ENCODE measurements at regions not wholly inside any gene's neighbourhood (a gene's known extent, or its start where the extent isn't known, plus 50 kb on each side); places are given as distances from the start of the nearest gene placed in this dataset.
"Not testable (repeated sequence)": the region's sequence is repeated elsewhere in the genome, so short reads cannot be mapped to it uniquely, and the experiment has no call there.

- peaks cover 10 to 12% of the 10 kb centered on the region in 2 donors for H3K9me3 Mint-ChIP-seq
- no peak for ATAC-seq (replicated peaks)
- H3K27me3 Mint-ChIP-seq, result no peaks in the 10 kb centered on the region
- no peaks in the 10 kb centered on the region for H3K4me1 Mint-ChIP-seq (ENCODE audit: low read depth in 2 of 2)
- H3K36me3 Mint-ChIP-seq (ENCODE audit: insufficient read depth), result no peaks in the 10 kb centered on the region
- no peak overlapping the region for H3K27ac Mint-ChIP-seq
- no peak for DNase-seq
- H3K4me3 Mint-ChIP-seq, result no peak overlapping the region
Observed at GRCh38 chr3:20668411-20668810, 482.4 kb upstream of the SGO1 start.

- Mint-ChIP-seq H3K9me3 (peaks cover 9 to 12% of the 10 kb centered on the region in 2 donors), H3K36me3 (ENCODE audit: insufficient read depth) (no peaks in the 10 kb centered on the region), H3K27ac (no peak overlapping the region), H3K4me3 (no peak overlapping the region), H3K4me1 (ENCODE audit: low read depth in 2 of 2) (no peaks in the 10 kb centered on the region), H3K27me3 (no peaks in the 10 kb centered on the region)
- DNase-seq (no peak), ATAC-seq (replicated peaks) (no peak)
Observed at GRCh38 chr3:20666091-20666490, 480.1 kb upstream of the SGO1 start.

- no peaks in the 10 kb centered on the region for H3K27me3 Mint-ChIP-seq
- H3K9me3 Mint-ChIP-seq, result peaks cover 9 to 20% of the 10 kb centered on the region in 2 donors
- no peak overlapping the region for H3K27ac Mint-ChIP-seq
- no peak overlapping the region for H3K4me3 Mint-ChIP-seq
- no peak for ATAC-seq (replicated peaks)
- H3K4me1 Mint-ChIP-seq (ENCODE audit: low read depth in 2 of 2), result no peaks in the 10 kb centered on the region
- no peaks in the 10 kb centered on the region for H3K36me3 Mint-ChIP-seq (ENCODE audit: insufficient read depth)
- no peak for DNase-seq
Observed at GRCh38 chr3:20658491-20658890, 472.5 kb upstream of the SGO1 start.

- no peaks in the 10 kb centered on the region for H3K36me3 Mint-ChIP-seq (ENCODE audit: insufficient read depth)
- H3K9me3 Mint-ChIP-seq, result peaks cover 7 to 28% of the 10 kb centered on the region in 2 donors
- ATAC-seq (replicated peaks) (no peak), DNase-seq (no peak)
- H3K4me3 Mint-ChIP-seq, result no peak overlapping the region
- H3K4me1 Mint-ChIP-seq (ENCODE audit: low read depth in 2 of 2), result no peaks in the 10 kb centered on the region
- H3K27ac Mint-ChIP-seq, result no peak overlapping the region
- no peaks in the 10 kb centered on the region for H3K27me3 Mint-ChIP-seq
Observed at GRCh38 chr3:20657560-20657959, 471.6 kb upstream of the SGO1 start.

GRCh38 chr3:20652231-20652986 is 466.4 kb upstream of the SGO1 start:
- H3K9me3 Mint-ChIP-seq, result peaks cover 12 to 21% of the 10 kb centered on the region in 2 donors
- no peak overlapping the region for H3K27ac Mint-ChIP-seq

GRCh38 chr3:20648921-20649381 is 462.9 kb upstream of the SGO1 start:
- Mint-ChIP-seq H3K4me3 (no peak overlapping the region), H3K9me3 (peaks cover 11 to 26% of the 10 kb centered on the region in 2 donors), H3K4me1 (ENCODE audit: low read depth in 2 of 2) (no peaks in the 10 kb centered on the region), H3K36me3 (ENCODE audit: insufficient read depth) (no peaks in the 10 kb centered on the region), H3K27me3 (no peaks in the 10 kb centered on the region), H3K27ac (no peak overlapping the region)
- DNase-seq (no peak), ATAC-seq (replicated peaks) (no peak)

More at GRCh38 chr3:20652231-20652986, 466.4 kb upstream of the SGO1 start:
- no peaks in the 10 kb centered on the region for H3K27me3 Mint-ChIP-seq
- no peaks in the 10 kb centered on the region for H3K4me1 Mint-ChIP-seq (ENCODE audit: low read depth in 2 of 2)
- no peak overlapping the region for H3K4me3 Mint-ChIP-seq
- no peaks in the 10 kb centered on the region for H3K36me3 Mint-ChIP-seq (ENCODE audit: insufficient read depth)
- DNase-seq (no peak), ATAC-seq (replicated peaks) (no peak)

- Mint-ChIP-seq H3K9me3 (peaks cover 11 to 24% of the 10 kb centered on the region in 2 donors), H3K36me3 (ENCODE audit: insufficient read depth) (no peaks in the 10 kb centered on the region), H3K4me1 (ENCODE audit: low read depth in 2 of 2) (no peaks in the 10 kb centered on the region), H3K27me3 (no peaks in the 10 kb centered on the region), H3K4me3 (no peak overlapping the region), H3K27ac (no peak overlapping the region)
- ATAC-seq (replicated peaks) (no peak), DNase-seq (no peak)
Observed at GRCh38 chr3:20648294-20648693, 462.3 kb upstream of the SGO1 start.

GRCh38 chr3:20646425-20646824 is 460.4 kb upstream of the SGO1 start:
- Mint-ChIP-seq H3K27me3 (no peaks in the 10 kb centered on the region), H3K4me1 (ENCODE audit: low read depth in 2 of 2) (no peaks in the 10 kb centered on the region), H3K36me3 (ENCODE audit: insufficient read depth) (no peaks in the 10 kb centered on the region), H3K9me3 (peaks cover 11 to 18% of the 10 kb centered on the region in 2 donors), H3K27ac (no peak overlapping the region), H3K4me3 (no peak overlapping the region)
- no peak for DNase-seq
- no peak for ATAC-seq (replicated peaks)

- no peak for ATAC-seq (replicated peaks)
- Mint-ChIP-seq H3K4me3 (no peak overlapping the region), H3K9me3 (peaks cover 9 to 16% of the 10 kb centered on the region in 2 donors)
Observed at GRCh38 chr3:20645340-20645739, 459.3 kb upstream of the SGO1 start.

GRCh38 chr3:20637729-20638128 is 451.7 kb upstream of the SGO1 start:
- Mint-ChIP-seq H3K9me3 (peaks cover 0 to 4% of the 10 kb centered on the region in 2 donors), H3K4me1 (ENCODE audit: low read depth in 2 of 2) (no peaks in the 10 kb centered on the region), H3K27me3 (no peaks in the 10 kb centered on the region), H3K27ac (no peak overlapping the region), H3K36me3 (ENCODE audit: insufficient read depth) (no peaks in the 10 kb centered on the region), H3K4me3 (no peak overlapping the region)
- ATAC-seq (replicated peaks) (no peak), DNase-seq (no peak)

More at GRCh38 chr3:20645340-20645739, 459.3 kb upstream of the SGO1 start:
- DNase-seq, result no peak
- no peaks in the 10 kb centered on the region for H3K27me3 Mint-ChIP-seq
- no peaks in the 10 kb centered on the region for H3K4me1 Mint-ChIP-seq (ENCODE audit: low read depth in 2 of 2)
- H3K36me3 Mint-ChIP-seq (ENCODE audit: insufficient read depth), result no peaks in the 10 kb centered on the region
- H3K27ac Mint-ChIP-seq, result no peak overlapping the region

GRCh38 chr3:20622304-20622703 is 436.3 kb upstream of the SGO1 start:
- no peaks in the 10 kb centered on the region for H3K36me3 Mint-ChIP-seq (ENCODE audit: insufficient read depth)
- no peak overlapping the region for H3K27ac Mint-ChIP-seq
- ATAC-seq (replicated peaks) (no peak), DNase-seq (no peak)
- no peak overlapping the region for H3K4me3 Mint-ChIP-seq
- H3K27me3 Mint-ChIP-seq, result no peaks in the 10 kb centered on the region
- no peaks in the 10 kb centered on the region for H3K4me1 Mint-ChIP-seq (ENCODE audit: low read depth in 2 of 2)
- peaks cover 10 to 38% of the 10 kb centered on the region in 2 donors for H3K9me3 Mint-ChIP-seq

GRCh38 chr3:20618621-20619020 is 432.6 kb upstream of the SGO1 start:
- not testable (repeated sequence) for ATAC-seq (replicated peaks); DNase-seq; H3K27me3 Mint-ChIP-seq; H3K27ac Mint-ChIP-seq; H3K36me3 Mint-ChIP-seq (ENCODE audit: insufficient read depth); H3K4me1 Mint-ChIP-seq (ENCODE audit: low read depth in 2 of 2); H3K4me3 Mint-ChIP-seq
- peaks cover 12 to 21% of the 10 kb centered on the region in 2 donors for H3K9me3 Mint-ChIP-seq

GRCh38 chr3:20618181-20618580 is 432.2 kb upstream of the SGO1 start:
- ATAC-seq (replicated peaks); H3K4me1 Mint-ChIP-seq (ENCODE audit: low read depth in 2 of 2); H3K27me3 Mint-ChIP-seq; DNase-seq; H3K27ac Mint-ChIP-seq; H3K36me3 Mint-ChIP-seq (ENCODE audit: insufficient read depth); H3K4me3 Mint-ChIP-seq: not testable (repeated sequence)
- H3K9me3 Mint-ChIP-seq, result peaks cover 12 to 21% of the 10 kb centered on the region in 2 donors

GRCh38 chr3:20615982-20616381 is 430.0 kb upstream of the SGO1 start:
- not testable (repeated sequence) for H3K4me3 Mint-ChIP-seq; H3K36me3 Mint-ChIP-seq (ENCODE audit: insufficient read depth); H3K27me3 Mint-ChIP-seq; H3K27ac Mint-ChIP-seq; ATAC-seq (replicated peaks); DNase-seq; H3K4me1 Mint-ChIP-seq (ENCODE audit: low read depth in 2 of 2)
- peaks cover 14 to 21% of the 10 kb centered on the region in 2 donors for H3K9me3 Mint-ChIP-seq
